Progenitor cell of endocrine pancreas (in vitro differentiated cells): ENCODE measurements at regions not wholly inside any gene's neighbourhood (a gene's known extent, or its start where the extent isn't known, plus 50 kb on each side); places are given as distances from the start of the nearest gene placed in this dataset.

Source experiments
- DNase-seq: peaks from one replicate; pipeline ENCODE4 v3.0.0; 2021; ENCODE audit warnings: low spot score; ENCODE audit not compliant: unreplicated experiment
- H3K27ac Mint-ChIP-seq: 2 replicates; pipeline ENCODE4 v1.8.0; 2021; ENCODE audit warnings: mild to moderate bottlenecking, moderate library complexity, mixed read lengths
- H3K27me3 Mint-ChIP-seq: 2 replicates; pipeline ENCODE4 v1.8.0; 2021; ENCODE audit warnings: mixed read lengths
- H3K36me3 Mint-ChIP-seq: 2 replicates; pipeline ENCODE4 v1.8.0; 2022; ENCODE audit warnings: mixed read lengths; ENCODE audit not compliant: insufficient read depth
- H3K4me1 Mint-ChIP-seq: 2 replicates; pipeline ENCODE4 v1.8.0; 2021; ENCODE audit warnings: low read depth, mixed read lengths
- H3K4me3 Mint-ChIP-seq: 2 replicates; pipeline ENCODE4 v1.8.0; 2021; ENCODE audit warnings: low read depth, mild to moderate bottlenecking, moderate library complexity, mixed read lengths
- H3K9me3 Mint-ChIP-seq: 2 replicates; pipeline ENCODE4 v1.8.0; 2021; ENCODE audit warnings: low read depth, mixed read lengths
- CTCF ChIP-seq: fragments of 200-600 bp; sonication (generic); IDR thresholded peaks from one replicate; pipeline ENCODE4 v1.5.0; 2021; ENCODE audit warnings: antibody characterized with exemption, mild to moderate bottlenecking; ENCODE audit not compliant: unreplicated experiment

DNA sequence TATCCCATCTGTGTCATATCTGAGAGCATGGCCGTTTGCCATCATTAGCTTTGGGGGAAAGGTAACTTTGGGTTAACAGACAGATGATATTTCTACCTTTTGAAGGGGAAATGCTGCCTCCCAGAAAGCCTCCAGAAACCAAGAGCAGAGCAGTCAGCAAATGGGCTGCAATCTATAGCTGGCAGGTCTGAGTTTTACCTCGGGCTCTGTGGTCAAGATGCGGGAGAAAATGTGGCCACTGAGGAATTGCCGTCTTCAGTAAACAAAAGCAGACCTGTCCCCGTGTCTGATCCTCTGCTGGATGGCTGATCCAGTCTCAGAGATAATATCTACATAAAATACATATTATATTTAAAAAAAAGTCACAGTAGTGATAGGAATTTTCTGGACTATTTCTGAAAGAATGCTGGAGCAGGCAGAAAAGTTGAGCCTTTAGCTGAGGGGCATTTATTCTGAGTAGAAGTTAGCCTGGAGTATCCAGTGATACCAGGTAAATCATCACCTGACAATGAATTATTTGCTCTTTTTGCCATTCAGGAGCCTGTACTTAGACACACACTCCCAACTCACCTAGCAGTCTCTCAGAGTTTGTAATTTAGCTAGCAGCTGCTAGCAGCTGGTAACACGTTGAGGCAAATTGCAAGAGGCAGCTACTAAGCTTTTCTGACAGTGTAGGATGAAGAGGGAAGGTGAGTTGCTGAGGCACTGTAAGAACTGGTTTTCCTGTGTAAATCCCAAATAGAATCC is 285.3 kb upstream of the RARB start:
- Mint-ChIP-seq H3K4me3 (no peak overlapping the region), H3K27ac (no peak overlapping the region), H3K27me3 (no peaks in the 10 kb centered on the region), H3K9me3 (peaks cover 9% of the 10 kb centered on the region), H3K36me3 (no peaks in the 10 kb centered on the region), H3K4me1 (peaks cover 1% of the 10 kb centered on the region)
- TF ChIP-seq CTCF: no peak
- no peak for DNase-seq

DNA sequence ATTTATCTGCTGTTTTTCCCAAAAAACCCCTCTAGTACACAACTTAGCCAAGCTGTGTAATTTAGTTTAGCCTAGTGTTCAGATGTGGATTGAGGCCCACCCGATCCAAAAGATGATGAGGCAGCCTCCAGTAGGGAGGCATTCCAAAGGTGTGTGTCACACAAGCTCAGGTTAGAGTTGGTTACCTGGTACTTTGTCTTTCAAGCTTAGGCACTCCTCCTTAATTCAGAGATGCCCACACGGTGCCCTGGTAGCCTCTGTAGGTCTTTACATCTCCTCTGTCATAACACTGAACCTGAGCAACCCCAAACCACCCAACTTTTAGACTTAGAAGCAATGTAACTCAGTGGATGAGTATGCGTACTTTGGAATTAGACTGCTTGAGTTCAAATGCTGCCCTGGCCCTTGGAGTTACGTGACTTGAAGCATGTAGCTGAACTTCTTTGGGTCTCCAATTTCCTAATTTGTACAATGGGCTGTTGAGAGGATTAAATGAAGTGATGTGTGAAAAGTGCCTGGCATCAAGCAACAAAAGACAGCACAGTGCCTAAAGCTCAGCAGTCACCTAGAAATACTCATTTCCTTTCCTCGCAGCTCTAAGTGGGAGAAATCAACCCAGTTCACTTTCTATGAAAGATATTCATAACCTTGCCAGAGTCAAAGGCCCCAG is 284.6 kb upstream of the RARB start:
- no peaks in the 10 kb centered on the region for H3K27me3 Mint-ChIP-seq
- no peak overlapping the region for H3K4me3 Mint-ChIP-seq
- peaks cover 1% of the 10 kb centered on the region for H3K4me1 Mint-ChIP-seq
- H3K27ac Mint-ChIP-seq: peak overlapping the region; percentile 16
- no peaks in the 10 kb centered on the region for H3K36me3 Mint-ChIP-seq
- no peak for TF ChIP-seq CTCF
- no peak for DNase-seq
- H3K9me3 Mint-ChIP-seq: peaks cover 9% of the 10 kb centered on the region

DNA sequence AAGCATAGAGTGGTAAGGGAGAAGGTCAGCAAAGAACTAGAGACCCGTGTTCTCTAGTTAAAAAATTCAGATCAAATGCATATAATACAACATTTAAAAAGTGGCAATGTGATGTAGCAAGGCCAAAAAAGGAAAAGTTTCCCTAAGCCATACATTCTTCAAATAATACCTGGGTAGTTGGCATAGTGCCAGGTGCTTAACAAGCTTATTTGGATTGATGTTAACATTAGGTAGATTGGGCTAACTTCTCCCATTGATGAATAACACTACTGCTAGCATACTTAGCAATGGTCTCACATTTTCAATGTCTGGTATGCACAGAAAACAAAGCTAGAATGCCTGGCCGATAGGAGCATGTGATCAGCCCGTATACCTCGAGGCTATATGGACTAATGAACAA is 283.6 kb upstream of the RARB start:
- Mint-ChIP-seq H3K9me3 (peaks cover 6% of the 10 kb centered on the region), H3K4me3 (no peak overlapping the region), H3K36me3 (no peaks in the 10 kb centered on the region), H3K4me1 (peaks cover 1% of the 10 kb centered on the region), H3K27ac (no peak overlapping the region), H3K27me3 (no peaks in the 10 kb centered on the region)
- no peak for DNase-seq
- no peak for TF ChIP-seq CTCF

DNA sequence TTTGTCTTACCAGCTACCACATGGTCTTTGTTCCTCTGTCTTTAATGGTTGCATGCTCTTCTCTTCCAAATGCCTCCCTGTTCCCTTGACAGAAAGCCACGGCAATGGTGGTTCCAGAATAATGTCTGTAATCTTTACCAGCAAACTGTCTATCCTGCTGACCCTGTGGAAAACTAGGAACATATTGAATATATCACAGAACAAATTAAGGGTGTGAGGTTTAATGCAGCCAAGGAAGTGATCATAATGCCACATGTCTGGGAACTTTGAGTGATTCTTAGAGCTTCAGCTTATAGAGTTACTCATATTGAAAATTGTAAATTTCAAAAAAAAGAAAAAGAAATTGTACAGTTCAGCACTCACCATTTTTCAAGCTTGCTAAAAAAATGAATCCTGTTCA is 282.9 kb upstream of the RARB start:
- Mint-ChIP-seq H3K27me3 (no peaks in the 10 kb centered on the region), H3K27ac (no peak overlapping the region)

GRCh38 chr3:25150199-25150598 is 277.9 kb upstream of the RARB start:
- H3K4me1 Mint-ChIP-seq: peaks cover 13% of the 10 kb centered on the region
- TF ChIP-seq CTCF: no peak
- H3K27me3 Mint-ChIP-seq: no peaks in the 10 kb centered on the region
- peaks cover 3% of the 10 kb centered on the region for H3K9me3 Mint-ChIP-seq
- H3K4me3 Mint-ChIP-seq: no peak overlapping the region
- no peak overlapping the region for H3K27ac Mint-ChIP-seq
- no peaks in the 10 kb centered on the region for H3K36me3 Mint-ChIP-seq
- no peak for DNase-seq

More for the DNA sequence above, 282.9 kb upstream of the RARB start:
- Mint-ChIP-seq H3K36me3 (no peaks in the 10 kb centered on the region), H3K4me3 (no peak overlapping the region), H3K9me3 (peaks cover 6% of the 10 kb centered on the region), H3K4me1 (peaks cover 6% of the 10 kb centered on the region)
- no peak for DNase-seq
- TF ChIP-seq CTCF: no peak
